B cell (primary cell): ENCODE measurements at regions not wholly inside any gene's neighbourhood (a gene's known extent, or its start where the extent isn't known, plus 50 kb on each side); places are given as distances from the start of the nearest gene placed in this dataset.

Experiments
- ATAC-seq: fragments of 200-7000 bp; cut with Tn5 transposase; one replicate; pipeline ENCODE4 v1.10.0; 2021; ENCODE audit warnings: low read depth, mild to moderate bottlenecking, moderate number of reproducible peaks, moderate library complexity
- CTCF ChIA-PET: fragments of 350-600 bp; sonication (Branson Sonifier 250); formaldehyde crosslinking; loops from one replicate; lab custom pipeline; 2021; ENCODE audit warnings: antibody characterized with exemption, inconsistent platforms; lab: Charles Lee
- POLR2A ChIA-PET: fragments of 350-600 bp; sonication (Branson Sonifier 250); formaldehyde crosslinking; loops from one replicate; lab custom pipeline; 2021; ENCODE audit warnings: antibody characterized with exemption; lab: Charles Lee
- DNase-seq: peaks from one replicate; pipeline ENCODE4 v3.0.0; 2013
- H2AFZ ChIP-seq: 2 replicates; pipeline ENCODE4 v1.6.1; 2012; ENCODE audit warnings: mild to moderate bottlenecking, low read depth, low read length; ENCODE audit not compliant: insufficient read depth, poor library complexity, severe bottlenecking
- H3K27ac ChIP-seq, 2 donors: 1 replicate in 1 of 2; 2 replicates in 1 of 2; pipeline ENCODE4 v1.5.1; 2012 to 2013; ENCODE audit warnings: low read length in 2 of 2, mild to moderate bottlenecking in 2 of 2, moderate library complexity in 1 of 2
- H3K27me3 ChIP-seq, 4 experiments: fragments of 200-600 bp in 1 of 4; sonication (generic) in 1 of 4; replicated peaks in 1 of 4; 1 replicate in 2 of 4; 2 replicates in 2 of 4; pipeline versions ENCODE4 v1.6.1 to v1.7.0; 2013 to 2016; ENCODE audit warnings: low read length in 3 of 4, mild to moderate bottlenecking in 2 of 4, mixed read lengths in 1 of 4, moderate library complexity in 1 of 4; ENCODE audit not compliant: insufficient read depth in 4 of 4, control insufficient read depth in 3 of 4; ENCODE audit errors: control extremely low read depth in 1 of 4
- H3K36me3 ChIP-seq, 2 experiments: replicated peaks in 1 of 2; 1 replicate in 1 of 2; 2 replicates in 1 of 2; pipeline versions ENCODE4 v1.6.1 to v1.7.1; 2013; ENCODE audit warnings: low read length in 1 of 2; ENCODE audit not compliant: insufficient read depth in 2 of 2, control insufficient read depth in 1 of 2; ENCODE audit errors: control extremely low read depth in 1 of 2, extremely low read depth in 1 of 2
- H3K4me1 ChIP-seq, 2 donors: fragments of 200-600 bp in 1 of 2; sonication (generic) in 1 of 2; 1 replicate in 1 of 2; 2 replicates in 1 of 2; pipeline versions ENCODE4 v1.5.1 to v1.6.1; 2013 to 2017; ENCODE audit warnings: low read length in 2 of 2; ENCODE audit not compliant: control insufficient read depth in 2 of 2, insufficient read depth in 2 of 2
- H3K4me2 ChIP-seq: replicated peaks from 2 replicates; pipeline ENCODE3; 2012; ENCODE audit warnings: mild to moderate bottlenecking, low read depth, low read length; ENCODE audit not compliant: poor library complexity, severe bottlenecking
- H3K4me3 ChIP-seq, 5 experiments: fragments of 200-600 bp in 1 of 5; sonication (generic) in 1 of 5; 1 replicate in 3 of 5; 2 replicates in 2 of 5; pipeline versions ENCODE4 v1.5.1 to v1.7.0; 2011 to 2016; ENCODE audit warnings: low read length in 4 of 5, mild to moderate bottlenecking in 4 of 5, low read depth in 2 of 5, control low read depth in 1 of 5, moderate library complexity in 1 of 5; ENCODE audit not compliant: insufficient read depth in 1 of 5; ENCODE audit errors: control extremely low read depth in 1 of 5, extremely low read depth in 1 of 5
- H3K79me2 ChIP-seq: fragments of 200-600 bp; sonication (generic); one replicate; pipeline ENCODE4 v1.6.0; 2016; ENCODE audit warnings: low read length; ENCODE audit not compliant: control insufficient read depth, insufficient read depth
- H3K9ac ChIP-seq: fragments of 200-600 bp; sonication (generic); 2 replicates; pipeline ENCODE4 v1.6.1; 2017; ENCODE audit warnings: mild to moderate bottlenecking, low read length, moderate library complexity
- H3K9me3 ChIP-seq, 3 donors: one replicate each; pipeline versions ENCODE4 v1.6.1 to v1.7.1; 2013; ENCODE audit warnings: low read length in 2 of 3; ENCODE audit not compliant: control insufficient read depth in 2 of 3, insufficient read depth in 1 of 3; ENCODE audit errors: control extremely low read depth in 1 of 3
- H4K20me1 ChIP-seq: 2 replicates; pipeline ENCODE4 v1.6.0; 2012; ENCODE audit warnings: mild to moderate bottlenecking, low read length; ENCODE audit not compliant: insufficient read depth, control insufficient read depth, poor library complexity, severe bottlenecking
- H3K27ac Mint-ChIP-seq: one replicate; pipeline ENCODE4 v1.8.0; 2021; ENCODE audit warnings: mixed read lengths
- H3K27me3 Mint-ChIP-seq: one replicate; pipeline ENCODE4 v1.8.0; 2021; ENCODE audit warnings: mixed read lengths
- H3K4me1 Mint-ChIP-seq: one replicate; pipeline ENCODE4 v1.8.0; 2021; ENCODE audit warnings: mixed read lengths
- H3K4me3 Mint-ChIP-seq: one replicate; pipeline ENCODE4 v1.8.0; 2021; ENCODE audit warnings: mixed read lengths
- H3K9me3 Mint-ChIP-seq: one replicate; pipeline ENCODE4 v1.8.0; 2022; ENCODE audit warnings: mixed read lengths; ENCODE audit not compliant: insufficient read depth
- CTCF ChIP-seq: fragments of 200-600 bp; IDR thresholded peaks from one replicate; pipeline ENCODE4 v1.8.0; 2022; ENCODE audit warnings: antibody characterized with exemption, mild to moderate bottlenecking
- EZH2 ChIP-seq: IDR thresholded peaks from 2 replicates; pipeline ENCODE4 v1.6.1; 2012; ENCODE audit warnings: borderline replicate concordance, low read depth, mild to moderate bottlenecking, moderate library complexity, low read length; ENCODE audit not compliant: insufficient read depth, poor library complexity, severe bottlenecking
- WGBS: methylation state at CpG from one replicate; pipeline ENCODE4 v1.1.5; 2013; ENCODE audit warnings: missing lambda C conversion rate; ENCODE audit not compliant: insufficient coverage; 5-methylcytosine and 5-hydroxymethylcytosine counted together
- intact Hi-C: fragments of 100-400 bp; cut with micrococcal nuclease; formaldehyde crosslinking; loops from one replicate; pipeline ENCODE4 v1.10.0; 2022

GRCh38 chr1:90206260-90206659 is 211.3 kb downstream of the ZNF326 start:
- intact Hi-C loops = no loop called here
- no peaks in the 10 kb centered on the region for H3K4me1 ChIP-seq
- H3K36me3 ChIP-seq = no peaks in the 10 kb centered on the region
- no peak for DNase-seq
- H3K27ac ChIP-seq = no peak overlapping the region
- no peaks in the 10 kb centered on the region for H3K79me2 ChIP-seq
- no peak for ATAC-seq
- no peak for TF ChIP-seq EZH2
- H3K27me3 ChIP-seq = no peaks in the 10 kb centered on the region
- POLR2A ChIA-PET = no interaction called here
- Mint-ChIP-seq H3K9me3 (no peaks in the 10 kb centered on the region), H3K4me1 (no peaks in the 10 kb centered on the region), H3K27ac (no peak overlapping the region), H3K27me3 (peaks cover 3% of the 10 kb centered on the region), H3K4me3 (no peak overlapping the region)
- H3K4me3 ChIP-seq = no peak overlapping the region
- H3K4me2 ChIP-seq = no peak overlapping the region
- no peaks in the 10 kb centered on the region for H4K20me1 ChIP-seq
- no peak overlapping the region for H3K9ac ChIP-seq
- H3K9me3 ChIP-seq = peaks cover 0 to 3% (median 0%) of the 10 kb centered on the region in 3 donors
- CTCF ChIA-PET = no interaction called here
- H2AFZ ChIP-seq = no peak overlapping the region

GRCh38 chr1:90204780-90205179 is 209.9 kb downstream of the ZNF326 start:
- TF ChIP-seq CTCF (no peak), EZH2 (no peak)
- no peak overlapping the region for H3K4me3 Mint-ChIP-seq
- DNase-seq (no peak), ATAC-seq (no peak)
- H3K27ac Mint-ChIP-seq = no peak overlapping the region
- H3K4me2 ChIP-seq = no peak overlapping the region
- H2AFZ ChIP-seq = no peak overlapping the region
- peaks cover 0 to 3% (median 0%) of the 10 kb centered on the region in 3 donors for H3K9me3 ChIP-seq
- ChIA-PET POLR2A (no interaction called here), CTCF (no interaction called here)
- H3K27me3 Mint-ChIP-seq = peaks cover 3% of the 10 kb centered on the region
- no peak overlapping the region for H3K9ac ChIP-seq
- no peaks in the 10 kb centered on the region for H3K9me3 Mint-ChIP-seq
- WGBS = 33% methylated on average over 1 of the region's 2 CpGs
- H3K36me3 ChIP-seq = no peaks in the 10 kb centered on the region
- H3K4me1 ChIP-seq = no peaks in the 10 kb centered on the region
- H4K20me1 ChIP-seq = no peaks in the 10 kb centered on the region
- H3K79me2 ChIP-seq = no peaks in the 10 kb centered on the region
- H3K27ac ChIP-seq = no peak overlapping the region
- H3K27me3 ChIP-seq = no peaks in the 10 kb centered on the region
- H3K4me1 Mint-ChIP-seq = no peaks in the 10 kb centered on the region
- no peak overlapping the region for H3K4me3 ChIP-seq
- intact Hi-C loops = no loop called here
